WI38 (cell line): ENCODE measurements at regions not wholly inside any gene's neighbourhood (a gene's known extent, or its start where the extent isn't known, plus 50 kb on each side); places are given as distances from the start of the nearest gene placed in this dataset.

ENCODE experiments used
- H3K4me3 ChIP-seq: 2 replicates; pipeline ENCODE4 v1.5.1; 2011; ENCODE audit warnings: low read depth, mild to moderate bottlenecking, control low read depth, low read length
- TF ChIP-seq, protein P1 (sequence below): IDR thresholded peaks from 2 replicates; pipeline ENCODE4 v1.5.1; 2012; ENCODE audit warnings: low read depth, mild to moderate bottlenecking, control low read depth, low read length

DNA sequence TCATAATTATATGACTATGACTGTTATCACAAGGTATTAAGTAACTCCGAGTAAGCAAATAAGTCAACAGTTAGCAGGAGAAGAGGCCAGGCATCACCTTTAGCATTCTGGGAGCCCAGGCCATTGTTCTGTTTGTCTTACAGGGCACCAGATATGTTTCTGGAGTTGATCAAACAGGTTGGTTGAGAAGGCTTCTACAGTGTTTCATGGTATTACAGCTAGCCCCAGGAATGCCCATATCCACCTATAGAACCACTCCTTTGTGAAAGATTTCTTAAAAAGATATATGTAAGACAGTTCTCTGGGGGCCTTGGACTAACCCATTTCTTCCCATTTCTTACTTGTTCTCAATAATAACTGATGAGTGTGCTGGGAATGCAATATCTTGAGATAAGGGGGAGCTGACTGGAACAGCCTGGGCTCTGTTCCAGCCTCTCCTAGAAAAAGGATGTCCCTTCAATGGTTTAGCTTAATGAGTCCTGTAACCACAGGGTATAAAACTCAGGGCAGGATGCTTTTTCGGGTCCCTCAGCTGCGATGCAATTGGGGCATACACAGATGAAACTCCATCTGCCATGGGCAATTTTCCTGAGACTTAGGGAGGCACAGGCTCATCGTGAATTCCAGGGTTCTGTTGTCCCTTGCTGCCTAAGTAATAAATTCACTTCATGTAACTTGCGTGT lies 286.4 kb downstream of the BAMBI start:
- TF ChIP-seq, protein P1, sequence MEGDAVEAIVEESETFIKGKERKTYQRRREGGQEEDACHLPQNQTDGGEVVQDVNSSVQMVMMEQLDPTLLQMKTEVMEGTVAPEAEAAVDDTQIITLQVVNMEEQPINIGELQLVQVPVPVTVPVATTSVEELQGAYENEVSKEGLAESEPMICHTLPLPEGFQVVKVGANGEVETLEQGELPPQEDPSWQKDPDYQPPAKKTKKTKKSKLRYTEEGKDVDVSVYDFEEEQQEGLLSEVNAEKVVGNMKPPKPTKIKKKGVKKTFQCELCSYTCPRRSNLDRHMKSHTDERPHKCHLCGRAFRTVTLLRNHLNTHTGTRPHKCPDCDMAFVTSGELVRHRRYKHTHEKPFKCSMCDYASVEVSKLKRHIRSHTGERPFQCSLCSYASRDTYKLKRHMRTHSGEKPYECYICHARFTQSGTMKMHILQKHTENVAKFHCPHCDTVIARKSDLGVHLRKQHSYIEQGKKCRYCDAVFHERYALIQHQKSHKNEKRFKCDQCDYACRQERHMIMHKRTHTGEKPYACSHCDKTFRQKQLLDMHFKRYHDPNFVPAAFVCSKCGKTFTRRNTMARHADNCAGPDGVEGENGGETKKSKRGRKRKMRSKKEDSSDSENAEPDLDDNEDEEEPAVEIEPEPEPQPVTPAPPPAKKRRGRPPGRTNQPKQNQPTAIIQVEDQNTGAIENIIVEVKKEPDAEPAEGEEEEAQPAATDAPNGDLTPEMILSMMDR: no peak
- no peak overlapping the region for H3K4me3 ChIP-seq

DNA sequence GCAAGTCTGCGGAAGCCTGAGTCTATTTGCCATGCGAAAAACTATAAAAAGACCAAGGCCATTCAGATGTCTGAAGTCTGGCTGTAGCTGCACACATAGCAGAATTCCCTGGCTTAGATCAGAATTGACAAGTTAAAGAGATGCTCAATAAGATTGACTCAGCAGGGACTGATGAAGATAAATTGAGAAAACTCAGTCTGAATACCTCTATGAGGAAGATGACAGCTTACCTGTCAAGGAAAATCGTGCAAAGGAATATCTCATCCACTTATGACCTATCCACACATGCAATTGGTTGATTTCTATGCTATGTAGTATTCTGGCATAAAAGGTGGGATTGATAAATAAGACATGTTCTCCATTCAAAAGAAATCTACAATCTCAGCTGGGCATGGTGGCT lies 288.6 kb downstream of the BAMBI start:
- TF ChIP-seq, protein P1: no peak
- no peak overlapping the region for H3K4me3 ChIP-seq

DNA sequence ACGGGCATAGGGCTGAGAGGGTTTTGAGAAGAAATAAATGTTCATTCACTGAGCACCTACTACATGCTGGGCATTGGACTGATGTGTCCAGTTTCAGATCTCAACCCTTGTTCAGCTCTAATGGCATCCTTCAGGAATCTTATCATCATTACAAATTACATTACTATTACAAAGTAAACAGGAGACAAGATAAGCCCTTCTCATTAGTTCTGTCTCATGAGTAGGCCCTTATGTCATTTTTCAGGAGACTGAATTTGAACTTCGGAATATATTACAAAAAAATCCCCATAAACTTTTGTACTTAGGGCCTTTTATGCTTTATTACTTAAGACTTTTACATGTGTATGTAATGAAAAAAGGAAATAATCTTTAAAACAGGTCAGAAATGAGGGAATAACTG lies 289.7 kb downstream of the BAMBI start:
- no peak overlapping the region for H3K4me3 ChIP-seq
- TF ChIP-seq, protein P1: no peak

DNA sequence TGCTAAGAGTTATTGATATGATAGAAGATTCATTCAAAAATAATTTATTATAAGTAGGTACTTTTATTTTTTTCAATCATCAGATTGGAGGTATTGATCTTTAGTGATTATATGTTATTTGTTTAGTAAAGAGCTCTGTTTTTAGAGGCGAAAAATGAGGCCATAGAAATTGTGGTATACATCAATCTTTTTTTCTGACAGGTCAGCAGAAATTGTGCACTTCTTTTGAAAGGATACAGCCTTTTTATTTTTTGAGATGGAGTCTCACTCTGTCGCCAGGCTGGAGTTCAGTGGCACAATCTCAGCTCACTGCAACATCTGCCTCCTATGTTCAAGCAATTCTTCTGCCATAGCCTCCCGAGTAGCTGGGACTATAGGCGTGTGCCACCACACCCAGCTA lies 292.1 kb downstream of the BAMBI start:
- TF ChIP-seq, protein P1: no peak

DNA sequence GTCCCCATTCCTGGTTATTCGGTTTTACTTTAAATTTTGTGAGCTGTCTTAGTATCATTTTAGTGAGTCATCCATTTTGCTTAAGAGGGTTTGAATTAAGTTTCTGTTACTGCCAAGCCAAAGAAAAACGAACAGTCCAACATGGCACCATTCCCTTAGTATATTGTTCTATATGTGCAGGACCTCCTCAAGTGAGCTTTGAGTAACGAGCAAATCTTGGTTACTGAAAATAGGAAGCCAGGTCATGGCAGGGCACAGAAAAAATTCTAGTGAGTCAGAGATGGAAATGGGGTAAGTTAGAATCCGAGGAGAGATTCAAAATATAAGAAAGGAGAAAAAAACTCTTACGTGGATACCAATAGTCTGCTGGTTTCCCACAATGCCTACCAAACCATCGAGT lies 292.9 kb downstream of the BAMBI start:
- TF ChIP-seq, protein P1: no peak
- H3K4me3 ChIP-seq: no peak overlapping the region

More for the DNA sequence above, 292.1 kb downstream of the BAMBI start:
- H3K4me3 ChIP-seq: no peak overlapping the region

DNA sequence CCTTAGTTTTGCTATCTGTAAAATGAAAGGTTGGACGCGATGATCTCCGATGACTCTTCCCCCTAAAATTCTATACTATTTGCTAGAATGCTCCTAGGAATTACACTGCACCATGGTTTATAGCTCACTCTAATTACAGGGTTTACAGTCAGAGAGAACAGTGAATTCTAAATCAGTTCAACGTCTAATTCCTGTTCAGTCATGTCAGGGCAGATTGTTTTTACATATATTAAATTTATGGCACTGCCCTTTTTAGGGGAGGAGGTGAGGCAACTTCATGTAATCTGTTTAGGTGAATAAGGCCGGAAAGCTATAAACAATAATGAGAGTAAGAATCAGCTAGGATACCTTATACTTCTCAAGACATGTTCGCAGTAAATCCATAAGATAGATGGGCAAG lies 293.9 kb downstream of the BAMBI start:
- TF ChIP-seq, protein P1: no peak

DNA sequence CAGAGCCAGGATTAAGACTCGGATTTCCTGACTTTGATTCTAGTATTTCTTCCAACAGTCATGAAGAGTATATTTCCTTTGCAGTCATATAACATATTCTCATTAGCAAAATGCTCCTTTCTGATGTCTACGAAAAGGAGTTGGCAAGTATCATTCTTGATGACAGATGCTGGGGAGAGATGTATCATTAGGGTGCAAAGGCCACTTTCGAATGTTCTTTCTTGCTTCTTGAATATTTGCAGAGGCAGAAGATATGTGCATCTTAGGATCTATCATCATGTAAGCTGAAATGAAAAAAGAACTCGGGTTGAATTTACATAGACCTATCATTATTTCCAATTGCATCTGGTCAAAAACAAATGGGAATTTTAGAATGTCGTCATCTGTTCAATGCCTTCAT lies 294.4 kb downstream of the BAMBI start:
- no peak overlapping the region for H3K4me3 ChIP-seq
- TF ChIP-seq, protein P1: no peak

More for the DNA sequence above, 293.9 kb downstream of the BAMBI start:
- no peak overlapping the region for H3K4me3 ChIP-seq
